ENCODE measurements at regions not wholly inside any gene's neighbourhood (a gene's known extent, or its start where the extent isn't known, plus 50 kb on each side); places are given as distances from the start of the nearest gene placed in this dataset.

- no peak overlapping the region for H3K4me3 ChIP-seq (ENCODE audit: low read depth, low read length)
- in situ Hi-C loops (cut with HindIII; ENCODE audit: low sequenced_read_pairs) = no loop called here
- DNase-seq (ENCODE audit: low read depth, low spot score) = no peak
- TF ChIP-seq, protein P1, sequence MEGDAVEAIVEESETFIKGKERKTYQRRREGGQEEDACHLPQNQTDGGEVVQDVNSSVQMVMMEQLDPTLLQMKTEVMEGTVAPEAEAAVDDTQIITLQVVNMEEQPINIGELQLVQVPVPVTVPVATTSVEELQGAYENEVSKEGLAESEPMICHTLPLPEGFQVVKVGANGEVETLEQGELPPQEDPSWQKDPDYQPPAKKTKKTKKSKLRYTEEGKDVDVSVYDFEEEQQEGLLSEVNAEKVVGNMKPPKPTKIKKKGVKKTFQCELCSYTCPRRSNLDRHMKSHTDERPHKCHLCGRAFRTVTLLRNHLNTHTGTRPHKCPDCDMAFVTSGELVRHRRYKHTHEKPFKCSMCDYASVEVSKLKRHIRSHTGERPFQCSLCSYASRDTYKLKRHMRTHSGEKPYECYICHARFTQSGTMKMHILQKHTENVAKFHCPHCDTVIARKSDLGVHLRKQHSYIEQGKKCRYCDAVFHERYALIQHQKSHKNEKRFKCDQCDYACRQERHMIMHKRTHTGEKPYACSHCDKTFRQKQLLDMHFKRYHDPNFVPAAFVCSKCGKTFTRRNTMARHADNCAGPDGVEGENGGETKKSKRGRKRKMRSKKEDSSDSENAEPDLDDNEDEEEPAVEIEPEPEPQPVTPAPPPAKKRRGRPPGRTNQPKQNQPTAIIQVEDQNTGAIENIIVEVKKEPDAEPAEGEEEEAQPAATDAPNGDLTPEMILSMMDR (IDR thresholded peaks at IDR 0.05; ENCODE audit: low read depth, low read length) = no peak
These were observed 271.8 kb downstream of the PCNX1 start for GRCh38 chr14:71179066-71179465.

DNA sequence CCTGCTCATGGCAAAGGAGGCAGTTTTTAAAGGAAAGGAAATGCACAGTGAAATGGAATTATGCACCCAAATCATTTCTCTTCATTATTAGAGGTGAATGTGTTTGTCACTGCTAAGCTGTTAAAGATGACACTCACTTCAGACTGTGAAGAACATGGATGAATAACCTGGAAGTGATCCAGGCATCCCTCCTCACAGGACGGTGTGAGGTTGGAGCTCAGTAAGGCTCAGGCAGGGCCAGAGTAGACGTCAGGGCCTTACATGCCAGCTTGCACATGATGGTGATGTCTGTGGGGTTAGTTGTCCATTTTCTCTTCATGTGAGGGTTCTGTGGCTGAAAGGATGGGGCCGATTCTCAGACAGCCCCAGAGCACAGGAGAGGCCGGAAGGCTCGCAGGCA is 273.1 kb downstream of the PCNX1 start:
- in situ Hi-C loops (cut with HindIII; ENCODE audit: low sequenced_read_pairs) = no loop called here
- TF ChIP-seq, protein P1 (IDR thresholded peaks at IDR 0.05; ENCODE audit: low read depth, low read length) = no peak
- H3K4me3 ChIP-seq (ENCODE audit: low read depth, low read length) = no peak overlapping the region
- DNase-seq (ENCODE audit: low read depth, low spot score) = no peak

- no peak for DNase-seq (ENCODE audit: low read depth, low spot score)
- no peak overlapping the region for H3K4me3 ChIP-seq (ENCODE audit: low read depth, low read length)
- in situ Hi-C loops (cut with HindIII; ENCODE audit: low sequenced_read_pairs) = no loop called here
- TF ChIP-seq, protein P1 (IDR thresholded peaks at IDR 0.05; ENCODE audit: low read depth, low read length) = no peak
These were observed 274.1 kb downstream of the PCNX1 start for GRCh38 chr14:71181215-71182003.

DNA sequence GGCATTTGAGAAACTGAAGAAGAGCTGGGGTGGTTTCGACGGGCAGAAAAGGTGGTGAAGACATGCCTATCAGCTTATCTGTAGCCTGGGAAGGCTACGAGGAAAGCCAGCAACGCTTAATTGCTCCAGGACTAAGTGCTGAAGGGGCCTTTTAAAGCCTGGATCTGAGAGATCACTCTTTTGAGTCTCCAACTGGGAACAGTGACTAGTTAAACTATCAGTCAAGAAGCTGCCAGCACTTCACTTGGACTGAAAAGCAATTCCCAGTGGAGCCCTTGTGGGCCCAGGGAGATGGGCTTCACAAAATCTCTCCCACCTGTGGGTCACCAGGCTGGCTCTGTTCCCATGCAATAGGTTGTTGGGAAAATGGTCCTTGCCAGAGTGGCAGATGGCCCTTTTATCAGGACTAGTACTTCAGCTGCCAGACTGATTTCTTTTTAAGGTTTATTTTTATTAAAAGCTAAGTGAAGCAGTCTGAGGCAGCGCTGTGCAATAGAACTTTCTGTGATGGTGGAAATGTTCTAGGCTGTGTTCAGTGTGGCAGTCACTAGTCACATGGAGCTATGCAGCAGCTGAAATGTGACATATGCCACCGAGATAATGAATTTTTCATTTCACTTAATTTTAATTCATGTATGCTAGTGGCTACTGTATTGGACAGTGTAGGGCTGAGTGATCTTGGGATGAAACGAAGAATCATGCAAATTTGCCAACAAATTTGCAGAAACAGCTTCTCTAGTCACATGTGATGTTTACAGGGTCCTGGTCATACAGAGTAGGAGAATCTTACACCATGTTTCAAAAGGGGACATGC is 276.8 kb downstream of the PCNX1 start:
- DNase-seq (ENCODE audit: low read depth, low spot score) = no peak
- TF ChIP-seq, protein P1 (IDR thresholded peaks at IDR 0.05; ENCODE audit: low read depth, low read length) = no peak
- no peak overlapping the region for H3K4me3 ChIP-seq (ENCODE audit: low read depth, low read length)
- in situ Hi-C loops (cut with HindIII; ENCODE audit: low sequenced_read_pairs) = no loop called here

- in situ Hi-C loops (cut with HindIII; ENCODE audit: low sequenced_read_pairs) = no loop called here
- no peak overlapping the region for H3K4me3 ChIP-seq (ENCODE audit: low read depth, low read length)
- TF ChIP-seq, protein P1 (IDR thresholded peaks at IDR 0.05; ENCODE audit: low read depth, low read length) = no peak
- no peak for DNase-seq (ENCODE audit: low read depth, low spot score)
These were observed 278.4 kb downstream of the PCNX1 start for GRCh38 chr14:71185637-71186036.

DNA sequence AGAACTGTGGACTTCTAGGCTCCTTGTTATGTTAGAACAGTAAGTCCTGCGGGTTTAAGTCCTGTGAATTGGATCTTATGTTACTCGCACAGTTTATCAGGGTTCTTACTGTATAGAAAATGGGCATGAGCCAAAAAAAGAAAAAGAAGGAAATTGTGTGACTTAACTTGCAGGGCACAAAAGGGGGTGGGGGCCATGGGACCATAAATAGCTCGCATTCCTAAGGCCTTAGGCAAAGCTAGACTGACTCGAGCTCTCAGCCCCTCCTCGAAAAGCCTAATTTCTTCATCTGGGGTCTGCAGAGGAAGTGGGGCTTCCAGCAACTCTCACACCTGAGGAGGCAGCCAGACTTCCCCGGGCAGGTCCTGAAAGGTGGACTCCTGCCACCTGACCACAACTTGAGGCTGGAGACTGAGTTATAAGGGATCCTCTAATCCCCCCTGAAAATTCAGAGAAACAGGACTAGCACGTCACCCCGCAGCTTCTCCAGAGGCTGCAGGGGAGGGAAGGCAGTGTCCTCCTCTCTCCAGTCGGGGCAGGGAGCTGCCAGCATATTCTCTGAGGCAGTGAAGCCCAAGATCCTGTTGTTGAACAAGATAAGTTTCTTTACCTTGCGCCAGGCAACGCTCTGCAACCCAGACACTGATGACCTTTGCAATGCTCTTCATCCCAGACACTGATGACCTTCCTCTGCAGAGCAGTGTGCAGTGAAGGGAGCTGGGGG is 280.5 kb downstream of the PCNX1 start:
- TF ChIP-seq, protein P1 (IDR thresholded peaks at IDR 0.05; ENCODE audit: low read depth, low read length) = no peak
- in situ Hi-C loops (cut with HindIII; ENCODE audit: low sequenced_read_pairs) = no loop called here
- H3K4me3 ChIP-seq (ENCODE audit: low read depth, low read length) = no peak overlapping the region
- no peak for DNase-seq (ENCODE audit: low read depth, low spot score)

Data from astrocyte of the spinal cord (primary cell).